ENCODE measurements at regions not wholly inside any gene's neighbourhood (a gene's known extent, or its start where the extent isn't known, plus 50 kb on each side); places are given as distances from the start of the nearest gene placed in this dataset.
"Not testable (repeated sequence)": the region's sequence is repeated elsewhere in the genome, so short reads cannot be mapped to it uniquely, and the experiment has no call there.

GRCh38 chr2:35819033-35819432 is 536.5 kb upstream of the CRIM1 start:
- ATAC-seq (ENCODE audit: low FRiP score) (no peak), DNase-seq (ENCODE audit: low spot score) (no peak)
- TF ChIP-seq, protein P1, sequence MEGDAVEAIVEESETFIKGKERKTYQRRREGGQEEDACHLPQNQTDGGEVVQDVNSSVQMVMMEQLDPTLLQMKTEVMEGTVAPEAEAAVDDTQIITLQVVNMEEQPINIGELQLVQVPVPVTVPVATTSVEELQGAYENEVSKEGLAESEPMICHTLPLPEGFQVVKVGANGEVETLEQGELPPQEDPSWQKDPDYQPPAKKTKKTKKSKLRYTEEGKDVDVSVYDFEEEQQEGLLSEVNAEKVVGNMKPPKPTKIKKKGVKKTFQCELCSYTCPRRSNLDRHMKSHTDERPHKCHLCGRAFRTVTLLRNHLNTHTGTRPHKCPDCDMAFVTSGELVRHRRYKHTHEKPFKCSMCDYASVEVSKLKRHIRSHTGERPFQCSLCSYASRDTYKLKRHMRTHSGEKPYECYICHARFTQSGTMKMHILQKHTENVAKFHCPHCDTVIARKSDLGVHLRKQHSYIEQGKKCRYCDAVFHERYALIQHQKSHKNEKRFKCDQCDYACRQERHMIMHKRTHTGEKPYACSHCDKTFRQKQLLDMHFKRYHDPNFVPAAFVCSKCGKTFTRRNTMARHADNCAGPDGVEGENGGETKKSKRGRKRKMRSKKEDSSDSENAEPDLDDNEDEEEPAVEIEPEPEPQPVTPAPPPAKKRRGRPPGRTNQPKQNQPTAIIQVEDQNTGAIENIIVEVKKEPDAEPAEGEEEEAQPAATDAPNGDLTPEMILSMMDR (IDR thresholded peaks at IDR 0.05) = no peak

DNA sequence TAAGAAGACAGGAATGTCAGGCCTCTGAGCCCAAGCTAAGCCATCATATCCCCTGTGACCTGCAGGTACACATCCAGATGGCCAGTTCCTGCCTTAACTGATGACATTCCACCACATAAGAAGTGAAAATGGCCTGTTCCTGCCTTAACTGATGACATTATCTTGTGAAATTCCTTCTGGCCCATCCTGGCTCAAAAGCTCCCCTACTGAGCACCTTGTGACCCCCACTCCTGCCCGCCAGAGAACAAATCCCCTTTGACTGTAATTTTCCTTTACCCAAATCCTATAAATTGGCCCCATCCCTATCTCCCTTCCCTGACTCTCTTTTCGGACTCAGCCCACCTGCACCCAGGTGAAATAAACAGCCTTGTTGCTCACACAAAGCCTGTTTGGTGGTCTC is 537.2 kb upstream of the CRIM1 start:
- DNase-seq (ENCODE audit: low spot score); ATAC-seq (ENCODE audit: low FRiP score): not testable (repeated sequence)

DNA sequence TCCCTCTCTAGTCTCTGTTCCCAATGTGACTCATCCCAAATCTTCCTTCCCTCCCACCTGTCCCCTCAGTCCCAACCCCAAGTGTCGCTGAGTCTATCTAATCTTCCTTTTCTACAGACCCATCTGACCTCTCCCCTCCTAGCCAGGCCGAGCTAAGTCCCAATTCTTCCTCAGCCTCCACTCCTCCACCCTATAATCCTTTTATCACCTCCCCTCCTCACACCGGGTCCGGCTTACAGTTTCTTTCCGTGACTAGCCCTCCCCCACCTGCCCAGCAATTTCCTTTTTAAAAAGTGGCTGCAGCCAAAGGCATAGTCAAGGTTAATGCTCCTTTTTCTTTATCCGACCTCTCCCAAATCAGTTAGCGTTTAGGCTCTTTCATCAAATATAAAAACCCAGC is 541.0 kb upstream of the CRIM1 start:
- not testable (repeated sequence) for ATAC-seq (ENCODE audit: low FRiP score); DNase-seq (ENCODE audit: low spot score)

GRCh38 chr2:35803126-35803525 is 552.5 kb upstream of the CRIM1 start:
- TF ChIP-seq, protein P1 (IDR thresholded peaks at IDR 0.05) = no peak
- no peak for DNase-seq (ENCODE audit: low spot score)
- ATAC-seq (ENCODE audit: low FRiP score) = no peak

- no peak for DNase-seq (ENCODE audit: low spot score)
- TF ChIP-seq, protein P1 (IDR thresholded peaks at IDR 0.05) = no peak
- ATAC-seq (ENCODE audit: low FRiP score) = no peak
Measured at GRCh38 chr2:35794796-35795450, 560.7 kb upstream of the CRIM1 start.

- TF ChIP-seq, protein P1 (IDR thresholded peaks at IDR 0.05) = no peak
- DNase-seq (ENCODE audit: low spot score) = no peak
- no peak for ATAC-seq (ENCODE audit: low FRiP score)
Measured at GRCh38 chr2:35790292-35790691, 565.3 kb upstream of the CRIM1 start.

- no peak for ATAC-seq (ENCODE audit: low FRiP score)
- DNase-seq (ENCODE audit: low spot score) = no peak
- TF ChIP-seq, protein P1 (IDR thresholded peaks at IDR 0.05) = no peak
Measured at GRCh38 chr2:35788543-35788942, 567.0 kb upstream of the CRIM1 start.

DNA sequence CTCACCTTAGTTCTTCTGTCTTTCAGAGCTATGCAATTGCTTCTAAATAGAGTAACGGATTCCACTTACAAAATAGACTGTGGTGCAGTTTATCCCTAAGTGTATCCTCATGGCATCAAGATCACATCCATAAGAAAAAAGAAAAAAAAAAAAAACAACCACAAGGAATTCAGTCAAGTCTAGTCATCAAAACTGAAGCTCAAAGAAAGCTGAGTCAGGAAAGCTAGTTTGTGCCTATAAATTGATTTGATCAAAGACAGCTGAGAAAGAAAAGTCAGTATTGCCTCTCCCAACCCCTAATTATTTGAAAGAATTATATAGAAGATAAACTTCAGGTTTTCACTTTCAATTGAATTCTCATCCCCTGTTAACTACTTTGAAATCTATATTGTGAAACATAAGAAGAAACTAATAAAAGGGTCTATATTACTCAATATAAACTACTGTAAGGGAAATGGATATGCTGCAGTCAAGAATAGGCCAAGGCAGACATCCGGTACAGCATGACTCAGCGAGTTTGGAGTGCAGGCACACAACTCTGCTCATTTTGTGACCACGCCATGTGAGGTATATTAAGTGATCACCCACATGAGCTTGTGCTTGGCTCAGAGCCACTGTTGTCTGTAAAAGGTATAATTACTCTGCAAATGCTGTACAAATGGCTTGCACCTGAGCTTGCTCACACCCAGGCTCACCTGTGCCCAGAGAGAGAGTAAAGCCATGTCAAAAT is 568.1 kb upstream of the CRIM1 start:
- DNase-seq (ENCODE audit: low spot score) = no peak
- no peak for ATAC-seq (ENCODE audit: low FRiP score)
- TF ChIP-seq, protein P1 (IDR thresholded peaks at IDR 0.05) = no peak

All from omental fat pad (tissue), 3 donors.